ENCODE measurements at regions not wholly inside any gene's neighbourhood (a gene's known extent, or its start where the extent isn't known, plus 50 kb on each side); places are given as distances from the start of the nearest gene placed in this dataset.

- H3K4me2 ChIP-seq (ENCODE audit: low read length) = no peak overlapping the region
Measured at GRCh38 chr15:25609371-25609770, 170.5 kb upstream of the UBE3A start.

GRCh38 chr15:25608926-25609325 lies 170.1 kb upstream of the UBE3A start:
- Histone ChIP-seq H2AFZ (ENCODE audit: low read length) (no peak overlapping the region), H3K9me3 (ENCODE audit: low read length) (no peaks in the 10 kb centered on the region), H3K4me2 (ENCODE audit: low read length) (no peak overlapping the region), H3K9me2 (ENCODE audit: insufficient read depth, low read length) (no peaks in the 10 kb centered on the region), H3K27ac (ENCODE audit: low read depth, low read length, poor library complexity, severe bottlenecking) (no peak overlapping the region), H4K20me1 (ENCODE audit: insufficient read depth, low read length) (no peaks in the 10 kb centered on the region), H3K4me3 (ENCODE audit: low read depth, low read length, poor library complexity, severe bottlenecking) (no peak overlapping the region), H3K79me2 (ENCODE audit: insufficient read depth, low read depth, low read length) (no peaks in the 10 kb centered on the region), H3K36me3 (ENCODE audit: insufficient read depth, low read length) (no peaks in the 10 kb centered on the region), H3K4me1 (ENCODE audit: insufficient read depth, low read length, poor library complexity, severe bottlenecking) (no peaks in the 10 kb centered on the region)
- ChIA-PET POLR2A (interaction anchor here (1.0 kb wide), 1 partner anchor 98 kb away, joined by 3 read pairs; no protein-coding TSS in a partner anchor), CTCF (ENCODE audit: unreplicated experiment) (no interaction called here)
- no peak for TF ChIP-seq CTCF (conservative IDR thresholded peaks at IDR 0.05; ENCODE audit: low read length)
- no peak for TF ChIP-seq EZH2phosphoT487 (IDR thresholded peaks at IDR 0.05; ENCODE audit: borderline replicate concordance, low read depth, low read length)
- no TSS peak for BruUV-seq (replicated peaks)
- intact Hi-C loops (cut with micrococcal nuclease; ENCODE audit: unreplicated experiment) = no loop called here
- no peak for DNase-seq (ENCODE audit: low spot score)

More at GRCh38 chr15:25609371-25609770, 170.5 kb upstream of the UBE3A start:
- Histone ChIP-seq H3K9me3 (ENCODE audit: low read length) (no peaks in the 10 kb centered on the region), H4K20me1 (ENCODE audit: insufficient read depth, low read length) (no peaks in the 10 kb centered on the region), H3K4me1 (ENCODE audit: insufficient read depth, low read length, poor library complexity, severe bottlenecking) (no peaks in the 10 kb centered on the region), H3K36me3 (ENCODE audit: insufficient read depth, low read length) (no peaks in the 10 kb centered on the region), H2AFZ (ENCODE audit: low read length) (no peak overlapping the region), H3K9me2 (ENCODE audit: insufficient read depth, low read length) (no peaks in the 10 kb centered on the region), H3K79me2 (ENCODE audit: insufficient read depth, low read depth, low read length) (no peaks in the 10 kb centered on the region), H3K4me3 (ENCODE audit: low read depth, low read length, poor library complexity, severe bottlenecking) (no peak overlapping the region), H3K27ac (ENCODE audit: low read depth, low read length, poor library complexity, severe bottlenecking) (no peak overlapping the region)
- CTCF ChIA-PET (ENCODE audit: unreplicated experiment) = no interaction called here
- no TSS peak for BruUV-seq (replicated peaks)
- POLR2A ChIA-PET = interaction anchor here (1.0 kb wide), 1 partner anchor 99 kb away, joined by 3 read pairs; no protein-coding TSS in a partner anchor
- intact Hi-C loops (cut with micrococcal nuclease; ENCODE audit: unreplicated experiment) = no loop called here
- no peak for DNase-seq (ENCODE audit: low spot score)
- TF ChIP-seq CTCF (conservative IDR thresholded peaks at IDR 0.05; ENCODE audit: low read length) (no peak), EZH2phosphoT487 (IDR thresholded peaks at IDR 0.05; ENCODE audit: borderline replicate concordance, low read depth, low read length) (no peak)

GRCh38 chr15:25605151-25605550 lies 166.3 kb upstream of the UBE3A start:
- DNase-seq (ENCODE audit: low spot score) = no peak
- Histone ChIP-seq H4K20me1 (ENCODE audit: insufficient read depth, low read length) (no peaks in the 10 kb centered on the region), H3K4me3 (ENCODE audit: low read depth, low read length, poor library complexity, severe bottlenecking) (no peak overlapping the region), H3K27ac (ENCODE audit: low read depth, low read length, poor library complexity, severe bottlenecking) (no peak overlapping the region), H2AFZ (ENCODE audit: low read length) (no peak overlapping the region), H3K4me2 (ENCODE audit: low read length) (no peak overlapping the region), H3K9me3 (ENCODE audit: low read length) (no peaks in the 10 kb centered on the region), H3K9me2 (ENCODE audit: insufficient read depth, low read length) (no peaks in the 10 kb centered on the region), H3K4me1 (ENCODE audit: insufficient read depth, low read length, poor library complexity, severe bottlenecking) (no peaks in the 10 kb centered on the region), H3K36me3 (ENCODE audit: insufficient read depth, low read length) (no peaks in the 10 kb centered on the region), H3K79me2 (ENCODE audit: insufficient read depth, low read depth, low read length) (no peaks in the 10 kb centered on the region)
- BruUV-seq (replicated peaks) = no TSS peak
- TF ChIP-seq EZH2phosphoT487 (IDR thresholded peaks at IDR 0.05; ENCODE audit: borderline replicate concordance, low read depth, low read length) = no peak
- no peak for TF ChIP-seq CTCF (conservative IDR thresholded peaks at IDR 0.05; ENCODE audit: low read length)
- intact Hi-C loops (cut with micrococcal nuclease; ENCODE audit: unreplicated experiment) = no loop called here
- ChIA-PET CTCF (ENCODE audit: unreplicated experiment) (no interaction called here), POLR2A (no interaction called here)

Measured in OCI-LY7 (cell line).